ENCODE measurements at regions not wholly inside any gene's neighbourhood (a gene's known extent, or its start where the extent isn't known, plus 50 kb on each side); places are given as distances from the start of the nearest gene placed in this dataset.

GRCh38 chr9:79377339-79377855, 194.4 kb upstream of the TLE4 start:
- Histone ChIP-seq H2AFZ (no peak overlapping the region), H3K4me2 (ENCODE audit: unreplicated experiment) (no peak overlapping the region), H3K4me3 (no peak overlapping the region), H3F3A (ENCODE audit: insufficient read depth) (no peaks in the 10 kb centered on the region), H3K9me3 (ENCODE audit: low read depth) (no peaks in the 10 kb centered on the region), H3K9me2 (ENCODE audit: insufficient read depth) (no peaks in the 10 kb centered on the region; the same call in 1 of the 2 replicates), H3K36me3 (ENCODE audit: low read depth) (no peaks in the 10 kb centered on the region), H3K4me1 (ENCODE audit: insufficient read depth) (0 out of 2 replicates have a peak, but pooled peaks cover under 1% of the 10 kb centered on the region), H3K9ac (no peak overlapping the region), H3K79me2 (ENCODE audit: insufficient read depth) (no peaks in the 10 kb centered on the region), H4K20me1 (ENCODE audit: insufficient read depth) (no peaks in the 10 kb centered on the region), H3K27ac (no peak overlapping the region), H3K27me3 (replicated peaks; ENCODE audit: insufficient read depth) (0 out of 2 replicates have a peak, but pooled peaks cover 1% of the 10 kb centered on the region)
- DNase-seq: peak; percentile 27
- 53 to 59% methylated on average over 5 of the region's 5 CpGs for WGBS, 2 experiments (ENCODE audit: low coverage in 1 of 2, low lambda C conversion rate in 2 of 2, missing lambda C conversion rate in 2 of 2)
- in situ Hi-C loops (cut with MboI): no loop called here
- TF ChIP-seq EZH2phosphoT487 (IDR thresholded peaks at IDR 0.05; ENCODE audit: insufficient read depth, low read depth): no peak
- TF ChIP-seq EZH2 (IDR thresholded peaks at IDR 0.05; ENCODE audit: insufficient read depth, poor library complexity, severe bottlenecking): no peak

GRCh38 chr9:79378107-79378506, 193.7 kb upstream of the TLE4 start:
- H3K9ac ChIP-seq: no peak overlapping the region
- H3K9me2 ChIP-seq (ENCODE audit: insufficient read depth): no peaks in the 10 kb centered on the region; the same call in 1 of the 2 replicates
- 15 to 16% methylated on average over 2 of the region's 2 CpGs for WGBS, 2 experiments (ENCODE audit: low coverage in 1 of 2, low lambda C conversion rate in 2 of 2, missing lambda C conversion rate in 2 of 2)
- H3K9me3 ChIP-seq (ENCODE audit: low read depth): no peaks in the 10 kb centered on the region
- no peak overlapping the region for H3K4me2 ChIP-seq (ENCODE audit: unreplicated experiment)
- in situ Hi-C loops (cut with MboI): no loop called here
- H3K4me3 ChIP-seq: no peak overlapping the region
- H3K4me1 ChIP-seq (ENCODE audit: insufficient read depth): no peaks in the 10 kb centered on the region
- H3F3A ChIP-seq (ENCODE audit: insufficient read depth): no peaks in the 10 kb centered on the region
- no peaks in the 10 kb centered on the region for H3K79me2 ChIP-seq (ENCODE audit: insufficient read depth)
- no peaks in the 10 kb centered on the region for H3K36me3 ChIP-seq (ENCODE audit: low read depth)
- DNase-seq: no peak
- no peaks in the 10 kb centered on the region for H4K20me1 ChIP-seq (ENCODE audit: insufficient read depth)
- H3K27me3 ChIP-seq (replicated peaks; ENCODE audit: insufficient read depth): no peaks in the 10 kb centered on the region
- no peak overlapping the region for H3K27ac ChIP-seq
- no peak for TF ChIP-seq EZH2phosphoT487 (IDR thresholded peaks at IDR 0.05; ENCODE audit: insufficient read depth, low read depth)
- TF ChIP-seq EZH2 (IDR thresholded peaks at IDR 0.05; ENCODE audit: insufficient read depth, poor library complexity, severe bottlenecking): no peak
- H2AFZ ChIP-seq: no peak overlapping the region

GRCh38 chr9:79382044-79382443, 189.7 kb upstream of the TLE4 start:
- no peak overlapping the region for H3K4me2 ChIP-seq (ENCODE audit: unreplicated experiment)
- H3K27ac ChIP-seq: no peak overlapping the region
- no peak overlapping the region for H2AFZ ChIP-seq
- no peak overlapping the region for H3K4me3 ChIP-seq
- no peaks in the 10 kb centered on the region for H3K36me3 ChIP-seq (ENCODE audit: low read depth)
- H4K20me1 ChIP-seq (ENCODE audit: insufficient read depth): no peaks in the 10 kb centered on the region
- H3K9me2 ChIP-seq (ENCODE audit: insufficient read depth): no peaks in the 10 kb centered on the region
- H3K79me2 ChIP-seq (ENCODE audit: insufficient read depth): no peaks in the 10 kb centered on the region
- no peak overlapping the region for H3K9ac ChIP-seq
- no peaks in the 10 kb centered on the region for H3K9me3 ChIP-seq (ENCODE audit: low read depth)
- no peak for DNase-seq
- no peaks in the 10 kb centered on the region; the same call in 1 of the 2 replicates for H3K27me3 ChIP-seq (replicated peaks; ENCODE audit: insufficient read depth)
- in situ Hi-C loops (cut with MboI): no loop called here
- H3F3A ChIP-seq (ENCODE audit: insufficient read depth): no peaks in the 10 kb centered on the region
- no peak for TF ChIP-seq EZH2phosphoT487 (IDR thresholded peaks at IDR 0.05; ENCODE audit: insufficient read depth, low read depth)
- TF ChIP-seq EZH2 (IDR thresholded peaks at IDR 0.05; ENCODE audit: insufficient read depth, poor library complexity, severe bottlenecking): no peak
- H3K4me1 ChIP-seq (ENCODE audit: insufficient read depth): no peaks in the 10 kb centered on the region

GRCh38 chr9:79382458-79382857, 189.3 kb upstream of the TLE4 start:
- no peak for DNase-seq
- TF ChIP-seq EZH2 (IDR thresholded peaks at IDR 0.05; ENCODE audit: insufficient read depth, poor library complexity, severe bottlenecking) (no peak), EZH2phosphoT487 (IDR thresholded peaks at IDR 0.05; ENCODE audit: insufficient read depth, low read depth) (no peak)
- Histone ChIP-seq H3K4me1 (ENCODE audit: insufficient read depth) (no peaks in the 10 kb centered on the region), H3K36me3 (ENCODE audit: low read depth) (no peaks in the 10 kb centered on the region), H3K4me2 (ENCODE audit: unreplicated experiment) (no peak overlapping the region), H3K79me2 (ENCODE audit: insufficient read depth) (no peaks in the 10 kb centered on the region), H3K27ac (no peak overlapping the region), H3K27me3 (replicated peaks; ENCODE audit: insufficient read depth) (no peaks in the 10 kb centered on the region; the same call in 1 of the 2 replicates), H3K4me3 (no peak overlapping the region), H4K20me1 (ENCODE audit: insufficient read depth) (no peaks in the 10 kb centered on the region), H2AFZ (no peak overlapping the region), H3K9ac (no peak overlapping the region), H3K9me3 (ENCODE audit: low read depth) (no peaks in the 10 kb centered on the region), H3F3A (ENCODE audit: insufficient read depth) (no peaks in the 10 kb centered on the region), H3K9me2 (ENCODE audit: insufficient read depth) (no peaks in the 10 kb centered on the region)
- 2 to 3% methylated on average over 2 of the region's 2 CpGs for WGBS, 2 experiments (ENCODE audit: low coverage in 1 of 2, low lambda C conversion rate in 2 of 2, missing lambda C conversion rate in 2 of 2)
- in situ Hi-C loops (cut with MboI): no loop called here

- Histone ChIP-seq H3K27me3 (replicated peaks; ENCODE audit: insufficient read depth) (no peaks in the 10 kb centered on the region; the same call in 1 of the 2 replicates), H3K36me3 (ENCODE audit: low read depth) (no peaks in the 10 kb centered on the region), H2AFZ (no peak overlapping the region), H3K27ac (no peak overlapping the region), H3K79me2 (ENCODE audit: insufficient read depth) (no peaks in the 10 kb centered on the region), H3K4me1 (ENCODE audit: insufficient read depth) (no peaks in the 10 kb centered on the region), H3K4me2 (ENCODE audit: unreplicated experiment) (no peak overlapping the region), H3K4me3 (no peak overlapping the region), H3K9ac (no peak overlapping the region), H3K9me3 (ENCODE audit: low read depth) (no peaks in the 10 kb centered on the region), H4K20me1 (ENCODE audit: insufficient read depth) (no peaks in the 10 kb centered on the region), H3K9me2 (ENCODE audit: insufficient read depth) (no peaks in the 10 kb centered on the region), H3F3A (ENCODE audit: insufficient read depth) (no peaks in the 10 kb centered on the region)
- TF ChIP-seq EZH2phosphoT487 (IDR thresholded peaks at IDR 0.05; ENCODE audit: insufficient read depth, low read depth) (no peak), EZH2 (IDR thresholded peaks at IDR 0.05; ENCODE audit: insufficient read depth, poor library complexity, severe bottlenecking) (no peak)
- in situ Hi-C loops (cut with MboI): no loop called here
- DNase-seq: no peak
Observed at GRCh38 chr9:79383096-79383495, 188.7 kb upstream of the TLE4 start.

All from GM23248 (cell line).